ENCODE measurements at regions not wholly inside any gene's neighbourhood (a gene's known extent, or its start where the extent isn't known, plus 50 kb on each side); places are given as distances from the start of the nearest gene placed in this dataset.
A peak's percentile ranks its signal among the peaks of the same experiment; 100 is the strongest.

DNA sequence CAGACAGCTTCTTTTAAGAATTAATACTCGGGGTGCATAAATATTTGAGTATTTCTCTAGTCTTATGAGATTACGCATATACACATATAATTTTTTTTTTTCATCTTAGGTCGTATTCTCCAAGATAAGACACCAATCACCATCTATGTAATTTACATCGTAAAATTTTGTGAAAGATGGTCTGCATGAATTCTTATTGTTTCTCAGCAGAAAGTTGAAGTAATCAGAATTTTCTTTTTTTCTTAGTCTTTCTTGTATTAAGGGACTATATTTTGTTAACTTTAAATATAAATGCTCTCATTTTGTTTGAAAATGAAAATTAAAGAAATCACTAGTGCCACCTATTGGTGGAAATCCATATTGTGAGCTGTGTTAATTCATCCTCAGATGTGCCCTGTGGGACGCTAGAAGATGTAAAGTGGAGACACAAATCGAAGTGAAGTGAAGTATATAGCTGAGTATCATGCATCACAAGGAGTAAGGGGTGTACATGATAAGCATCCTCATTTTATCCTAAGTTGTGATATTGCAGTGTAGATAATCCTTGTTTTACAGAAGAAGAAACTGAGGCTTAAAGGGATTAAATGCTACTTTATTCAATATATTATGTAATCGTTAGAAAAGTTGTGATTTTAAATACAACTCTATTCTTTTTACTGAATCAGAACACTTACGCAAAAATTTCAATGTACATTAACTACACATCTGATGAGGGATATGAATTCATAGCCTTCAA, 2084.3 kb downstream of the LRRC4C start:
- Histone ChIP-seq H3K27ac (no peak overlapping the region), H3K27me3 (no peaks in the 10 kb centered on the region), H3K9me3 (no peaks in the 10 kb centered on the region), H3K4me1 (peaks cover 0 to 6% (median 0%) of the 10 kb centered on the region in 9 donors), H3K36me3 (no peaks in the 10 kb centered on the region), H3K4me3 (no peak overlapping the region)
- TF ChIP-seq, protein P1, sequence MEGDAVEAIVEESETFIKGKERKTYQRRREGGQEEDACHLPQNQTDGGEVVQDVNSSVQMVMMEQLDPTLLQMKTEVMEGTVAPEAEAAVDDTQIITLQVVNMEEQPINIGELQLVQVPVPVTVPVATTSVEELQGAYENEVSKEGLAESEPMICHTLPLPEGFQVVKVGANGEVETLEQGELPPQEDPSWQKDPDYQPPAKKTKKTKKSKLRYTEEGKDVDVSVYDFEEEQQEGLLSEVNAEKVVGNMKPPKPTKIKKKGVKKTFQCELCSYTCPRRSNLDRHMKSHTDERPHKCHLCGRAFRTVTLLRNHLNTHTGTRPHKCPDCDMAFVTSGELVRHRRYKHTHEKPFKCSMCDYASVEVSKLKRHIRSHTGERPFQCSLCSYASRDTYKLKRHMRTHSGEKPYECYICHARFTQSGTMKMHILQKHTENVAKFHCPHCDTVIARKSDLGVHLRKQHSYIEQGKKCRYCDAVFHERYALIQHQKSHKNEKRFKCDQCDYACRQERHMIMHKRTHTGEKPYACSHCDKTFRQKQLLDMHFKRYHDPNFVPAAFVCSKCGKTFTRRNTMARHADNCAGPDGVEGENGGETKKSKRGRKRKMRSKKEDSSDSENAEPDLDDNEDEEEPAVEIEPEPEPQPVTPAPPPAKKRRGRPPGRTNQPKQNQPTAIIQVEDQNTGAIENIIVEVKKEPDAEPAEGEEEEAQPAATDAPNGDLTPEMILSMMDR (IDR thresholded peaks at IDR 0.05) = peak; percentile 34 to 78 (median 65)
- DNase-seq (no peak), ATAC-seq (no peak)
- intact Hi-C loops (cut with DNase I) = no loop called here
- 48 to 59% methylated on average over 8 of the region's 8 CpGs for WGBS, 2 donors

DNA sequence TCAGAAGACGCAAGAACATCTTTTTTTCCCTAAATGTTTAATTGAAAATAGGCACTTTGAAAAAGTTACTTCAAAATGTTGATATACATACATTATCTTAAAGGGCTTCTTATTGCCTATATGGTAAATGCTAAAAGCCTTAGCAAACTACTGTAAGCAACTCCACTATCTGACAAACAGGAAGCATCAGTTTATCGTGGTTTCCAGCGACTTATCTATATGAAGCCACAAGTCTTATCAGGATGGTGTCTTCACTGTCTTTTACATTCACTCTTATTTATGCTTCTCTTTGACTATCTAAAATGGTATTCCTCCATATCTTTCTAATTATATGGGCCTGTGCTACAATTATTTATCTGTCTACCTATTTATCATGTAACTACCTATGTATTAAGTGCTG, 2091.9 kb downstream of the LRRC4C start:
- H3K36me3 ChIP-seq = no peaks in the 10 kb centered on the region
- intact Hi-C loops (cut with DNase I) = no loop called here
- H3K9me3 ChIP-seq = no peaks in the 10 kb centered on the region
- WGBS, 2 donors = 57 to 62% methylated on average over 3 of the region's 3 CpGs
- no peak overlapping the region for H3K27ac ChIP-seq
- H3K4me3 ChIP-seq = no peak overlapping the region
- H3K4me1 ChIP-seq = peaks cover 0 to 6% (median 0%) of the 10 kb centered on the region in 9 donors
- DNase-seq (no peak), ATAC-seq (no peak)
- TF ChIP-seq, protein P1 (IDR thresholded peaks at IDR 0.05) = no peak
- no peaks in the 10 kb centered on the region for H3K27me3 ChIP-seq

DNA sequence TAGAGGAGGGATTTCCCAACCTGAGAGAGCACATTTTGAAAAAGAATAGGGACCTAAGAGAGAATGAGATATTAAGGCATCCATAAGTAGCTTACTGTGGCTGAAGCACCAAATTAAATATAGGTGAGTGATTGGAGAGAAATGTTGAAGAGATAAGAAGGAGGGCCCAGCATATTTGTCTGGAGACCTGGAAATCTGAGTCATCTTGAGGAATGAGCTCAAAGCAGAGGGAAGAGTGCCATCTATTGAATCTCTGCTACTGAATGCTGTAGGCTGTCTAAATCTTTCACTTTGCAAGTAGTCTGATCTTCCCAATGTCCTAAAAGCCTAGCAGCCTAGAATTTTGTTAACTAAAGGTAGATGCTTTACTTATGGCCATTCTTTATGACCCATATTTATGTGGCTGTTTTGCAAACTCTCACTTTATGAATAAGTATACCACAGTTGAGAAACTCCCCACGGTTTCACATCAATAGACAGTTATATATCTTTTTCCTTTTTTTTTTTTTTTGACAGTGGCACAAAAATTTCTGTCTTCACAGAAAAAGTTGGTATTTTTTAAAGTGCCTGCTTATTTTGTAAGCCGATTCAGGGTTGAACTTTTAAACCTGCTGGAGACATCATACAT, 2093.5 kb downstream of the LRRC4C start:
- no peak for ATAC-seq
- no peaks in the 10 kb centered on the region for H3K4me1 ChIP-seq
- H3K4me3 ChIP-seq = no peak overlapping the region
- no peaks in the 10 kb centered on the region for H3K9me3 ChIP-seq
- H3K27me3 ChIP-seq = no peaks in the 10 kb centered on the region
- intact Hi-C loops (cut with DNase I) = no loop called here
- TF ChIP-seq, protein P1 (IDR thresholded peaks at IDR 0.05) = peak in 6 of 9 donors; percentile 14 to 52 (median 24)
- DNase-seq = no peak
- H3K27ac ChIP-seq = no peak overlapping the region
- 75 to 84% methylated on average over 2 of the region's 2 CpGs for WGBS, 2 donors
- no peaks in the 10 kb centered on the region for H3K36me3 ChIP-seq

DNA sequence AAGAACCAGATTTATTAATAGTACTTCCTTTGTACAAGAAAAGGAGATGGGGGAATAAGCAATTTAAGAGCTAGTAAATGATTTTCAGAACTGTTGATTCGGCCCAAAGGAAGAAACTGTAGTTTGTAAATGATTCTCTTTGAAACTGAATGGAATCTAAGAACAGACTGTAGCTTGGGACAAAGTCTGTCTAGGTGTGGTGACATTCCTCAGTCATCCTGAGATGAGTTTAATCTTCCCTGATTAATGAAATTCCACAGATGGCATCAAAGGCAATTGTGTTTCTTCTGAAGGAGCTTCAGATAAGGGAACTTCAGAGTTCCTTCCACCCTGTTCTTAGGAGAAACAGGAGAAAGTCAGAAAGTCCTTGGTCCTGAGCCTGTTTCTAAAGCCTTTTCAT, 2095.9 kb downstream of the LRRC4C start:
- intact Hi-C loops (cut with DNase I) = no loop called here
- Histone ChIP-seq H3K4me3 (no peak overlapping the region), H3K27me3 (no peaks in the 10 kb centered on the region), H3K4me1 (no peaks in the 10 kb centered on the region), H3K9me3 (peaks cover 0 to 3% (median 0%) of the 10 kb centered on the region in 11 donors), H3K36me3 (no peaks in the 10 kb centered on the region), H3K27ac (no peak overlapping the region)
- TF ChIP-seq, protein P1 (IDR thresholded peaks at IDR 0.05) = no peak
- DNase-seq (no peak), ATAC-seq (no peak)
- 79 to 88% methylated on average over 1 of the region's 1 CpG for WGBS, 2 donors

Data from heart right ventricle (tissue), 16 donors.